Nucleus accumbens (tissue), 56 donors: ENCODE measurements at regions not wholly inside any gene's neighbourhood (a gene's known extent, or its start where the extent isn't known, plus 50 kb on each side); places are given as distances from the start of the nearest gene placed in this dataset.
"Not testable (repeated sequence)": the region's sequence is repeated elsewhere in the genome, so short reads cannot be mapped to it uniquely, and the experiment has no call there.

ENCODE experiments used
- DNase-seq, 56 donors: peaks; one replicate each; lab custom pipeline; 2025; lab: John Stamatoyannopoulos, UW

GRCh38 chr4:138435046-138435445, 192.9 kb upstream of the SLC7A11 start:
- not testable (repeated sequence) for DNase-seq

DNA sequence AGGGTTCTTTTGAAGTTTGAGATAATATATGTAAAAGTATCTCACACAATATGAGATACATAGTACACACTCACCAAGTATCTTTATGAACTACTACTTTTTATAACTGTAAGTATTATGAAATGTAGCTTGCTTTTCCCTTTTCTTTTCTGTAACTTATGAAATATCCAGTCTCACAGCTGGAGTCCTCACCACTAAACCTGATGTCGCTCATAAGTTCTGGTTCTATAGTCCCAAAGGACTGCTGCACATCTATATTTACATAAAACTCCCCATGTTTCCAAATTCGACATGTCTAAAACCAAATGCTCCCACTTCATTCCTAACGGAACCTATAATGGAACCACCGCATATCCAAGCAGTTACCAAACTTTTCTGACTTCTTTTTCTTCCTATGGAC, 186.5 kb upstream of the SLC7A11 start:
- DNase-seq, result no peak

GRCh38 chr4:138426786-138427185, 184.6 kb upstream of the SLC7A11 start:
- DNase-seq, result no peak

GRCh38 chr4:138420471-138420870, 178.3 kb upstream of the SLC7A11 start:
- DNase-seq, result no peak

DNA sequence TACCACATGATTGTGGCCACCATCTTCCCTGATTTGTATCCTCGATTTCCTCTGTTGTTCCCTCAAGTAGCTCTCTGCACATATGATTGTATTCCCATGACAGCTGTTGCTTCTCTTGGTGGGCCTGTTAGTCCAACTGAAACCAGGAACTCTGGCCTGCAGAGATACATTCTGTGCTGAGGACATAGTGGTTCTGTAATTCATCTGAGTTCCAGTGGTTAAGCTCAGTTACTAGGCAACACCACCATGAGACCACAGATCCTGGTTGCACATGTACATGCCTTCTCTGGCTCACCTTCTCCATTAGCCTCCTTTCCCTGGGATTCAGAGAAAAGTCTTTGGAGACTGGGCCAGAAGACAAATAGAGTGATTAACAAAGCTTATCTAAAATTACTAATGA, 172.1 kb upstream of the SLC7A11 start:
- DNase-seq, result no peak

DNA sequence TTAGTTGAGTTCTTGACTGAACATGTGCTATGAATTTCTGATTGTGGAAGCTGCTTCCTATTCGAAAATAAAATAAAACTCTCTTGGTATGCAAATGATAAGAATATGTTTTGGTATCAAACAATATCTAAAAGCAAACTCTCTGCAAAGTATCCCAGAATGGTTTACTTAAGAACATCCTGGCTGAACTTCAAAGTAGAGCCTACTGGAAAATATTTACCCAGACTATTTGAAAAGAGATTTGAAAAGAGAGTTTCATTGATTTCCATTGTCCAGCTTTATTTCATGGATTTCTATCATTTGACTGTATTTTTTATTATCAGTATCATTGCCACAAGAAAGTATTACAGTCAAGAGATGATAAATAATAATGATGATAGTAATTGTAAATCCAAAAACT, 171.1 kb upstream of the SLC7A11 start:
- no peak for DNase-seq

DNA sequence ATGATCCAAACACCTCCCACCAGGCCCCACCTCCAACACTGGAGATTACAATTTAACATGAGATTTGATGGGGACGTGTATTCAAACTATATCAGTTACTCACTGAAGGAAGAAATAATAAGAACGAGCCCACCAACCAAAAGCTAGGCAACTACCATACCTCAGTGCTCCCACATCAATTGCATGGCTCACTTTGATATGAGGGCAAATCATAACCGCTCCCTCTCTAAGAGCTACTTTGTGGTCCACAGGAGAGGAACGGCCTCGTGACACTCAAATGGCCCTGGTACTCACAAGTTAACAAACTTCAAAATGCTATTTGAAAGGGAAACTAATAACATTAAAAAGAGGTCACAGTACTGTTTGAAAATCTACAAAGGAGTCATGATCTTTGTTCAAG, 170.7 kb upstream of the SLC7A11 start:
- no peak for DNase-seq

DNA sequence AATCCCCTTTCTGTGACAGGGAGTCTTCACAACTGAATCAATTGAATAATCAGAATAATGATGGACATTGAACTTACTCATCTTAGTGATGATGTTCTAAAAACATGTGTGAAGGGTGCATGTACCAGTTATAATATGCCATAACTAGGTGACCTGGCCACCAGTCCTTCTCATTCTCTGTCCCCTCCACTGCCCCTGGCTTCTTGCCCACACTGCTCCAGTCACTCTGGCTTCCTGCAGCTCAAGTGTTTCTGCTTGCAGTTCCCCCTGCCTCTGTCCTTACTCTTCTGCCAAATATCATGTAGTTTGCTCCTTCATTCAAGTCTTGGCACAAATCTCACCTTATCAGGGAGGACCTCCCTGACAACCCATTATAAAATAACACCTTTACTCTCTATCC, 168.1 kb upstream of the SLC7A11 start:
- peak in 5 of 56 donors; percentile 1 to 17 (median 2) for DNase-seq

DNA sequence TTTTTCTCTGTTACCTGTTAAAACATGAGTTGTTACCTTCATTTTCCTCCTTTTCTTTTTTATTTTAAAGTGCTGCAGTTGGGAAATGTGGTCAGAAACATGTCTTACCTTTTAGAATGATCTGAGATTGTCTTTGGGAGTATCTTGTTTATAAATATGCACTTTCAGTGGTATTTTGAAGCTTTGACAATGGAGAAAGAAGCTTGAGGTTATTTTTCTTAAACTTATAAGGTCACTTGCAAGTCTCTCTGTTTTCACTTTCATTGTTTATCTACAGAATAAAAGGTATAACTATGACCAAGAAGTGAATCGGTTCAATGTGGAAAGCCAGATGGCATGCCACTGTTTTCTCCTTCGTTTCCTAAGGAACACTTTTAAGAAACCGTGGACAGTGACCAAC, 167.5 kb upstream of the SLC7A11 start:
- DNase-seq, result no peak

DNA sequence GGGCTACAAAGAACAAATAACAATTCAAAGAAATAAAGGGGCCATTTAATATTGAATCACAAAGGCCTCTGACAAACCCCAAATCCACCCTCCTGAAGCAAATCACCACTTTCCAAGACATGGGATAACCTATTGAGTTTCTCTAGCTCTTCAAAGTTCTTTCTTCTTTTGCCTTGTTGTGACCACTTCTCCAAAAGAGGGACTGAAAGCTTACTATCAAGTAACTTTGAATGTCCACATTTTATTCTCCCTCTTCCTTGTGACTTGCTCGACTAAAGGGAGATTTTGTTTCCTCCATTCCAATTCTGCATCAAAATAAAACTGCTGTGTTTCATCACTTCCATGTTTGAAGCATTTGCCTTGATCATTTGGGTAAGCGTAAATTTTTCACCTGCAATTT, 166.6 kb upstream of the SLC7A11 start:
- DNase-seq, result no peak

DNA sequence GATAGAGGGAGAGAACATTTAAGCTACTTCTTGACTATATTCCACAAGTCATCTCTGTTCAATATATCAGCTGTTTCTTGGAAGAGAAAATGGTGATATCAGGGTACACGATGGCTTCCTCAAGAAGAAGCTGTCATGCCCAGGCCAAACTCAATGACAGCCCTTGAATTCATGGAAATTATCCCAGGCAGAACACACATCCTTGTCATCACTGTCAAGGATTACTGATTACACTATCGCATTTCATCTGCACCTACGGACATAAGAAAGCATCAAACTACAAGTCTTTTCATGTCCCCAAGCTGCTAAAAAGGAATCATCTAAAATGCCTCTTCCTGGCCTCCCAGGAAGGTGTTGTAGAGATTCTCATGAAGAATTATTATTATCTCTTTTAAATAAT, 165.2 kb upstream of the SLC7A11 start:
- DNase-seq, result no peak

GRCh38 chr4:138406876-138407275, 164.7 kb upstream of the SLC7A11 start:
- DNase-seq, result no peak

GRCh38 chr4:138405934-138406567, 163.9 kb upstream of the SLC7A11 start:
- DNase-seq, result no peak

GRCh38 chr4:138405466-138405891, 163.3 kb upstream of the SLC7A11 start:
- DNase-seq, result no peak

- no peak for DNase-seq
Observed at GRCh38 chr4:138404801-138405200, 162.7 kb upstream of the SLC7A11 start.

DNA sequence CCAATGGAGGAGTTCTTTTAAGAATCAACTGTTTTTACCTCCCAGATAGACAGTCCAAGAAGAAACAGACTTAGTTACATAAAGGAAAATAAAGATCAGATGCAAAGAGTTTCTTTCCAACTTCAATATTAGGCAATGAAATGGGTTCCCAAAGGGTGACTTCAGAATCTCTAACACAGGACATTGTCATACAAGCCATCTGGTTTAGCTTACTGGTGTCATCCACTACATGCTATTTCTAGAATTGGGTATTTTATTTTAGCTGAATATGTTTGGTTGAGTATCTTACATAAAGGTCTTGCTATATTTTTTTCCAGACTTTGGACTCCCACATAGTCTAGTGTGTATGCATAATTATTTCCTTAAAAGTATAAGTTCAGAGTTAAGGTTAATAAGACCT, 162.1 kb upstream of the SLC7A11 start:
- no peak for DNase-seq

DNA sequence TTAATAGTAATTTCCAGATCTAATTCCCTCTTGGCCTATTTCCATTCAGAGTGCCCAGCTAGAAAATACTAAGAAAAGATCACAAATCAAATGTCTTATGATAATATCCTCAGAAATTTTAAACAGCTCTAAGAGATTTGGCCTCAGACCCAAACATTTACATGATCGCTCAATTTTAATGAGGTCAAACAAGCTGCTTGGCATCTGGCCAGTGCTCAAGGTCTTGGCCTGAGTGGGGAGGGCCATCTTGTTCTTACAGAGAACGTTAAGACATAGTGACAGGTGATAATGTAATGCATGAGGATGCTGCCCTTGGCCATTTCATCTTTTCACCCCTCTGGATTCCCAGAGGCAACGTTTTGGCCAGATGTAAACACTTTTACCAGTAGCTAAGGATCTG, 159.2 kb upstream of the SLC7A11 start:
- peak in 4 of 56 donors; percentile 4 to 15 (median 11) for DNase-seq

DNA sequence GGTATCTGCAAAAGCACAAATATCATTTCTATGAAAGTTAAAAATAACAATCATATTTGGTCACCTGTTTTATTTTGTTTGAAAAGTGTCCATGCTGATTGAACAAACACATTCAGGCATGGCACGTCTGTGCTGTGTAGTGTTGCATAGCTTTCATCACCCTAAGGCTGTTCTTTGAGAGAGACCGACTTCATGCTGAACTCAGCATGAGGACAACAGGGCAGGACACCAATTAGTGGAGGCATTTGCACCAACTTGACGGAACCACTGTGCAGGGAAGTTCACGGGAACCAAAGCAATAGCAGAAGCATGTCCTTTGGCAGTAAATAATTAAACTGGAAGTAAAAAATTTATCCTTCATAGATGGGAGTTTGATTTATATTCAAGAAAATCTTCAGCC, 158.4 kb upstream of the SLC7A11 start:
- DNase-seq, result no peak

DNA sequence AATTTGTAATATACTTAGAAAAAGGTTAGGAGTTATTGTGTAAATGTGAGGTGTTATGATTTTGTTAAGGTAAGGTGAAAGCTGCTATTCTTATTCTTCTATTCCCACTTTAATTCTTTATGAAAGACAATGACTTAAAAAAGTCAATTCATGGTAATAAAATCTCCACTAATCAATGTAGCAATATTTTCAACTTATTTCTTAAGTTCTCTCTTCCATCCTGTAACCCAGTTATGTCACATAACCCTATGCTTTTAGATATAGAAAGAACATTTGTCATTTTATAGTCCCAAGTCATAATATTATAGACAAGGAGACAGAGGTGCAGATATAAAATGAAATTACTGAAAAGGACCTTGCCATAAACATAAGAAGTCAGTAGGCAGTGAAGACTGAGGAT, 157.9 kb upstream of the SLC7A11 start:
- no peak for DNase-seq

GRCh38 chr4:138399081-138399480, 156.9 kb upstream of the SLC7A11 start:
- DNase-seq, result no peak

DNA sequence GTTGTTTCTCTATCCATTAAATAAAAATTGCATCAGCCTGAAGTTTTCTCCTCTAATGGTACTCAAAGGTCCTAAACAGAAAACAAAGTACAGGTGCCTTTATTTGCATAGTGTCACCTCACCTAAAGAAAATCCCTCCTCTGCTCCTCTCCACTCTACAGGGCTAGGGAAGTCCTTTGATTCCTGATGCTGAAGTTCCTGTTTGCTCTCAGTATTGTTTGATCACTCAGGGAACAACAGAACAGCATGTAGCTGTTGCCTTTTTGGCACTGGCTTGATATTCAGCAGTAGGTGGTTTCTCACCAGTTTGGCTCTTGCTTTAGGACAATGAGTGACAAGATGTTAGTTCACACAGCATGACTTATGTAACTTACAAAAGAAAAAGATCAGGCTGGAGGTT, 156.2 kb upstream of the SLC7A11 start:
- no peak for DNase-seq

DNA sequence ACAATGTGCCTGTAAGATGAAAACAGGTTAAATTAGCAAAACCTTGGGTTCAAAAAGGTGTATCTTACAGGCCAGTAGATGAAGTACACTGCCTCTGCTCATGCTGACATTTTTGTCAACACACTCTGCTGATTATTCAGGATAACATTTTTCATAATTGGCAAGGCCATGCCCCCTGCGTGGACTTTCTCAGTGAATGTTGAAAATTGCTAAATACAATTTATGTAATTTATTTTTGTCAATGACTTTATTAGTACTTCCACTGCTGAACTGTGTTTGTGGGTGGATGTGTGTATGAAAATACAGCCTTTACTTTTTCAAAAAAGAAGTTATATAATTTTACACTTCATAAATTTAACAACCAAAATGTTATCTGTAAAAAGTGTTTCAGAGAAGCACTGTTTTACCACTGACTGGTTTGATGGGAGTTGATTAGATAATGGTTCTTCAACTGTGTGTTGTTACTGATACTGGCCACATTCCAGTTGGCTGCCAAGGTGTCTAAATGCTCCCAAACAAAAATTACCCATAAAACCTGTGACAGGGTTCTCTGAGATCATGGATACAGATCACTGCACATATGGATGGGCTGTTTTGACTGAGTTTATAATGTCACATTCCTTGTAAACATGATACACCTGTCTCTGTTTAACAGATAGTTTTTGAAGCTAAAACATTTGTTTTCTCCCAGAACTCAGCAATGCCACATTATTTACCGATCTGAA, 151.9 kb upstream of the SLC7A11 start:
- DNase-seq, result no peak
